KMS-11 (cell line): ENCODE measurements at regions not wholly inside any gene's neighbourhood (a gene's known extent, or its start where the extent isn't known, plus 50 kb on each side); places are given as distances from the start of the nearest gene placed in this dataset.

Experiments
- H2AFZ ChIP-seq: fragments of 200-600 bp; sonication (generic); 2 replicates; pipeline ENCODE4 v1.6.1; 2016; ENCODE audit warnings: antibody characterized with exemption, mixed run types, low read depth
- H3K27ac ChIP-seq: fragments of 200-600 bp; sonication (generic); 2 replicates; pipeline ENCODE4 v1.6.1; 2016; ENCODE audit warnings: mild to moderate bottlenecking, mixed run types
- H3K27me3 ChIP-seq: fragments of 200-600 bp; sonication (generic); 2 replicates; pipeline ENCODE4 v1.6.1; 2017; ENCODE audit warnings: mild to moderate bottlenecking, low read depth, mixed run types, moderate library complexity; ENCODE audit not compliant: insufficient read depth
- H3K36me3 ChIP-seq: fragments of 200-600 bp; sonication (generic); 2 replicates; pipeline ENCODE4 v1.6.1; 2017; ENCODE audit warnings: mild to moderate bottlenecking, mixed run types; ENCODE audit not compliant: insufficient read depth
- H3K4me1 ChIP-seq: fragments of 200-600 bp; sonication (generic); 2 replicates; pipeline ENCODE4 v1.6.1; 2016; ENCODE audit warnings: mild to moderate bottlenecking, low read depth, mixed run types; ENCODE audit not compliant: poor library complexity, severe bottlenecking
- H3K4me2 ChIP-seq: fragments of 200-600 bp; sonication (generic); 2 replicates; pipeline ENCODE4 v1.7.0; 2016; ENCODE audit warnings: mild to moderate bottlenecking, mixed run types
- H3K4me3 ChIP-seq: fragments of 200-600 bp; sonication (generic); IDR thresholded peaks from 2 replicates; pipeline ENCODE4 v1.6.1; 2017; ENCODE audit warnings: low read depth, low read length, mixed read lengths; ENCODE audit not compliant: insufficient read depth
- H3K79me2 ChIP-seq: fragments of 200-600 bp; sonication (generic); 2 replicates; pipeline ENCODE4 v1.6.1; 2016; ENCODE audit warnings: low read depth, mixed run types; ENCODE audit not compliant: insufficient read depth
- H3K9ac ChIP-seq: fragments of 200-600 bp; sonication (generic); 2 replicates; pipeline ENCODE4 v1.6.1; 2016; ENCODE audit warnings: mild to moderate bottlenecking, mixed run types
- H4K20me1 ChIP-seq: fragments of 200-600 bp; sonication (generic); 2 replicates; pipeline ENCODE4 v1.6.1; 2016; ENCODE audit warnings: mild to moderate bottlenecking, mixed run types; ENCODE audit not compliant: insufficient read depth
- TF ChIP-seq, protein P1 (sequence below): fragments of 200-600 bp; sonication (generic); conservative IDR thresholded peaks from 2 replicates; pipeline ENCODE4 v1.6.1; 2017; ENCODE audit warnings: low read depth, mild to moderate bottlenecking, antibody characterized with exemption, low read length, moderate library complexity, mixed read lengths

DNA sequence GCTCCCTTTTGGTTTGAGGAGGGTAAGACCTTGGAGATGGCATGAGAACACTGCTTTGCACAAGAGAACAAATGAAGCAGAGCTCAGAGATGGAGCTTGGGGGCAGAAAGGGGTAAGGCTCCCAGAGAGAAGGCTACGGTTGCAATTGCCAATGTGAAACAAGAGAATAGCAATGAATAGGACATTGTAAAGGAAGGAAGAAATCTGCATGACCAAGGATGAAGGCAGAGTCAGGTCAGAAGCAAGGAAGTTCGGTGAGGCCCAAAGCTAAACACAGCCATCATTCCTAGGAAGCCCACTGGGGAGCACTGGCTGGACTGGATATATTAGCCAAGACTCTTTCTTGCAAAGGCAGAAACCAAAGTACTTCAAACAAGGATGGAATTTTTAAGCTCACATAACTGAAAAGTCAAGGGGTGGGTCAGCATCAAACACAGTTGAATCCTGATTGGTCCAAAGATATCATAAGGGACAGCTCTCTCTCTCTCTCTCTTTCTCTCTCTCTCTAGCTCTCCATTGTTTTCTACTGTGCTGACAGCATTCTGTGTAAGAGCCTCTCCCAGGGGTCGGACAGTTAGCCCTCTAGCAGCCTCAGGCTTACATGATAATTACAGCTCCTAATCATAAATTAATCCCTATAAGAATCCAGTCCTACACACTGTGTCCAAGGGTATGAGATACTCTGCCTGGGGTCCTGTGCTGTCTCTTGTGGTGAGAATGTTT, 484.3 kb downstream of the SOX6 start:
- Histone ChIP-seq H3K4me1 (no peaks in the 10 kb centered on the region), H3K36me3 (no peaks in the 10 kb centered on the region), H2AFZ (no peak overlapping the region), H3K79me2 (no peaks in the 10 kb centered on the region), H3K27me3 (no peaks in the 10 kb centered on the region), H3K4me3 (no peak overlapping the region), H4K20me1 (no peaks in the 10 kb centered on the region), H3K27ac (no peak overlapping the region), H3K9ac (no peak overlapping the region), H3K4me2 (no peak overlapping the region)
- TF ChIP-seq, protein P1, sequence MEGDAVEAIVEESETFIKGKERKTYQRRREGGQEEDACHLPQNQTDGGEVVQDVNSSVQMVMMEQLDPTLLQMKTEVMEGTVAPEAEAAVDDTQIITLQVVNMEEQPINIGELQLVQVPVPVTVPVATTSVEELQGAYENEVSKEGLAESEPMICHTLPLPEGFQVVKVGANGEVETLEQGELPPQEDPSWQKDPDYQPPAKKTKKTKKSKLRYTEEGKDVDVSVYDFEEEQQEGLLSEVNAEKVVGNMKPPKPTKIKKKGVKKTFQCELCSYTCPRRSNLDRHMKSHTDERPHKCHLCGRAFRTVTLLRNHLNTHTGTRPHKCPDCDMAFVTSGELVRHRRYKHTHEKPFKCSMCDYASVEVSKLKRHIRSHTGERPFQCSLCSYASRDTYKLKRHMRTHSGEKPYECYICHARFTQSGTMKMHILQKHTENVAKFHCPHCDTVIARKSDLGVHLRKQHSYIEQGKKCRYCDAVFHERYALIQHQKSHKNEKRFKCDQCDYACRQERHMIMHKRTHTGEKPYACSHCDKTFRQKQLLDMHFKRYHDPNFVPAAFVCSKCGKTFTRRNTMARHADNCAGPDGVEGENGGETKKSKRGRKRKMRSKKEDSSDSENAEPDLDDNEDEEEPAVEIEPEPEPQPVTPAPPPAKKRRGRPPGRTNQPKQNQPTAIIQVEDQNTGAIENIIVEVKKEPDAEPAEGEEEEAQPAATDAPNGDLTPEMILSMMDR, result no peak

DNA sequence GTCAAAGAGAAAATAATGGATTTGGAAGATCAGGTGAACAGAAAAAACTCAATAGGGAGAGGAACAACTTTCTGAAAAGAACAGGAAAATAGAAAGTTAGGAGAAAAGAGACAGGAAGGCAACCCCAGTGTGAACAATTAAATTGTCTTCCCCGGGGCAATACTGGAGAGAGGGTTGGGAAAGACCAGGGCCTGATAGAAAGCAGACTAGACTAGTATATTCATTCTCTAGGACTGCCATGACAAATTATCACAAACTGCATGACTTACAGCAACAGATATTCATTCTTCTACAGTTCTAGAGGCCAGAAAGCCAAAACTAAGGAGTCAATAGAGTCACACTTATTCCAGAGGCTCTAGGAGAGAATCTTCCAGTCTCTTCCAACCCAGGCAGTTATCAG, 482.8 kb downstream of the SOX6 start:
- no peaks in the 10 kb centered on the region for H3K27me3 ChIP-seq
- no peak overlapping the region for H3K27ac ChIP-seq
- H3K36me3 ChIP-seq, result no peaks in the 10 kb centered on the region
- no peak overlapping the region for H3K9ac ChIP-seq
- H3K4me2 ChIP-seq, result no peak overlapping the region
- H4K20me1 ChIP-seq, result no peaks in the 10 kb centered on the region
- no peaks in the 10 kb centered on the region for H3K79me2 ChIP-seq
- H2AFZ ChIP-seq, result no peak overlapping the region
- H3K4me3 ChIP-seq, result no peak overlapping the region
- TF ChIP-seq, protein P1, result no peak
- H3K4me1 ChIP-seq, result no peaks in the 10 kb centered on the region

DNA sequence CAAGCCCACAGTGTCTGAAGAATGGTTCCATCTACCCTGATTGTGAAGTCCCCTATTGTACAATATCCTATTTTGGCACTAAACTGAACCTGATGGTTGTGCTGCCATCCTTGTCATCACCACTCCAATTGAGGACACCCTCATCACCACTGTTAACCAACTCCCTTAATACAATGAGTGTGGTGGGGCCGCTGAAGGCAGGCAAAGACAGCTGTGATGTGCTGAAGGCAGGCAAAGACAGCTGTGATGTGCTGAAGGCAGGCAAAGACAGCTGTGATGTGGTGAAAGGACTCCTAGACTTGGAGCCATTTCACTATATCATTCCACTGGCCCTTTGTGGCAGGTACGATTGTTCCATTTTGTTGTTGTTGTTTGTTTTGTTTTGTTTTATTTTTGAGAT, 481.6 kb downstream of the SOX6 start:
- Histone ChIP-seq H3K4me2 (no peak overlapping the region), H3K4me1 (no peaks in the 10 kb centered on the region), H3K9ac (no peak overlapping the region), H4K20me1 (no peaks in the 10 kb centered on the region), H3K36me3 (no peaks in the 10 kb centered on the region), H2AFZ (no peak overlapping the region), H3K4me3 (no peak overlapping the region), H3K27me3 (no peaks in the 10 kb centered on the region), H3K79me2 (no peaks in the 10 kb centered on the region), H3K27ac (no peak overlapping the region)
- TF ChIP-seq, protein P1, result no peak

DNA sequence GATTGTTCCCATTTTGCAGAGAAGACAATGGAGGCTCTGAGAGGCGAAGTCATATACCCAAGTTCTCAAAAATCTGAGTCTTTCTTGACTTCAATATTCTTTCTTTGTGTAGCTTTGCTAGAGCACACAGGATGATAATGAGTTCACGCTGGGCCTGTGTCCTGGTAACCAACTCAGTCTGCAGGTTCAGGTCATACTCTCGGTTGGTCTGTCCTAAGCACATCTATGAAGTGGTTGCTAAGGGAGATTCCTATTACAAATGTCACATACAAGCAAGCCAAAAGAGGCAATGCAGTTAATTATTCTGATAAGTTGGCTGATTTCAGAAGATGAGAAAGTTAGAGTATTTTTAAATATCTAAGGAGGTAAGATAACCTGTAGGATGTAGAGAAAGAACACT, 481.0 kb downstream of the SOX6 start:
- H3K9ac ChIP-seq, result no peak overlapping the region
- no peak overlapping the region for H3K4me3 ChIP-seq
- no peak overlapping the region for H2AFZ ChIP-seq
- no peaks in the 10 kb centered on the region for H3K27me3 ChIP-seq
- H3K36me3 ChIP-seq, result no peaks in the 10 kb centered on the region
- no peak overlapping the region for H3K27ac ChIP-seq
- H4K20me1 ChIP-seq, result no peaks in the 10 kb centered on the region
- TF ChIP-seq, protein P1, result no peak
- no peaks in the 10 kb centered on the region for H3K79me2 ChIP-seq
- H3K4me2 ChIP-seq, result no peak overlapping the region
- H3K4me1 ChIP-seq, result no peaks in the 10 kb centered on the region
